ENCODE measurements at regions not wholly inside any gene's neighbourhood (a gene's known extent, or its start where the extent isn't known, plus 50 kb on each side); places are given as distances from the start of the nearest gene placed in this dataset.

DNA sequence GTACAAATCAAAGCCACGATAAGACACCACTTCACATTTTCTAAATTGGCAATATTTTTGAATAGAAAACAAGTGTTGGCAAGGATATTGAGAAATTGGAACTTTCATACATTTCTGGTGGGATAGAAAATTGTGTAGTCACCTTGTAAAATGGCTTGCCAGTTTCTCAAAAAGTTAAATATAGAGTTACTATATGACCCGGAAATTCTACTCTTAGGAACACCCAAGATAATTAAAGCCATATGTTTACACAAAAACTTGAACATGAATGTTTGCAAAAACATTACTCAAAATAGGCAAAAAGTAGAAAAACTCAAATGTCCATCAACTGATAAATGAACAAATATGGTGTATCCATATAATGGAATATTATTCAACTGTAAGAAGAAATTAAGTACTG is 552.5 kb downstream of the TBC1D4 start (continued):
- TF ChIP-seq, protein P1, sequence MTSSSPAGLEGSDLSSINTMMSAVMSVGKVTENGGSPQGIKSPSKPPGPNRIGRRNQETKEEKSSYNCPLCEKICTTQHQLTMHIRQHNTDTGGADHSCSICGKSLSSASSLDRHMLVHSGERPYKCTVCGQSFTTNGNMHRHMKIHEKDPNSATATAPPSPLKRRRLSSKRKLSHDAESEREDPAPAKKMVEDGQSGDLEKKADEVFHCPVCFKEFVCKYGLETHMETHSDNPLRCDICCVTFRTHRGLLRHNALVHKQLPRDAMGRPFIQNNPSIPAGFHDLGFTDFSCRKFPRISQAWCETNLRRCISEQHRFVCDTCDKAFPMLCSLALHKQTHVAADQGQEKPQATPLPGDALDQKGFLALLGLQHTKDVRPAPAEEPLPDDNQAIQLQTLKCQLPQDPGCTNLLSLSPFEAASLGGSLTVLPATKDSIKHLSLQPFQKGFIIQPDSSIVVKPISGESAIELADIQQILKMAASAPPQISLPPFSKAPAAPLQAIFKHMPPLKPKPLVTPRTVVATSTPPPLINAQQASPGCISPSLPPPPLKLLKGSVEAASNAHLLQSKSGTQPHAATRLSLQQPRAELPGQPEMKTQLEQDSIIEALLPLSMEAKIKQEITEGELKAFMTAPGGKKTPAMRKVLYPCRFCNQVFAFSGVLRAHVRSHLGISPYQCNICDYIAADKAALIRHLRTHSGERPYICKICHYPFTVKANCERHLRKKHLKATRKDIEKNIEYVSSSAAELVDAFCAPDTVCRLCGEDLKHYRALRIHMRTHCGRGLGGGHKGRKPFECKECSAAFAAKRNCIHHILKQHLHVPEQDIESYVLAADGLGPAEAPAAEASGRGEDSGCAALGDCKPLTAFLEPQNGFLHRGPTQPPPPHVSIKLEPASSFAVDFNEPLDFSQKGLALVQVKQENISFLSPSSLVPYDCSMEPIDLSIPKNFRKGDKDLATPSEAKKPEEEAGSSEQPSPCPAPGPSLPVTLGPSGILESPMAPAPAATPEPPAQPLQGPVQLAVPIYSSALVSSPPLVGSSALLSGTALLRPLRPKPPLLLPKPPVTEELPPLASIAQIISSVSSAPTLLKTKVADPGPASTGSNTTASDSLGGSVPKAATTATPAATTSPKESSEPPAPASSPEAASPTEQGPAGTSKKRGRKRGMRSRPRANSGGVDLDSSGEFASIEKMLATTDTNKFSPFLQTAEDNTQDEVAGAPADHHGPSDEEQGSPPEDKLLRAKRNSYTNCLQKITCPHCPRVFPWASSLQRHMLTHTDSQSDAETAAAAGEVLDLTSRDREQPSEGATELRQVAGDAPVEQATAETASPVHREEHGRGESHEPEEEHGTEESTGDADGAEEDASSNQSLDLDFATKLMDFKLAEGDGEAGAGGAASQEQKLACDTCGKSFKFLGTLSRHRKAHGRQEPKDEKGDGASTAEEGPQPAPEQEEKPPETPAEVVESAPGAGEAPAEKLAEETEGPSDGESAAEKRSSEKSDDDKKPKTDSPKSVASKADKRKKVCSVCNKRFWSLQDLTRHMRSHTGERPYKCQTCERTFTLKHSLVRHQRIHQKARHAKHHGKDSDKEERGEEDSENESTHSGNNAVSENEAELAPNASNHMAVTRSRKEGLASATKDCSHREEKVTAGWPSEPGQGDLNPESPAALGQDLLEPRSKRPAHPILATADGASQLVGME (CRISPR knock-in tag; IDR thresholded peaks at IDR 0.05) = no peak
- TF ChIP-seq STAT5B (CRISPR knock-in tag; IDR thresholded peaks at IDR 0.05) (no peak), ZBTB7A (IDR thresholded peaks at IDR 0.05; ENCODE audit: borderline replicate concordance, control insufficient read depth, low read depth, low read length) (no peak), PHF8 (IDR thresholded peaks at IDR 0.05; ENCODE audit: borderline replicate concordance, low read length) (no peak), MAZ (CRISPR knock-in tag; conservative IDR thresholded peaks at IDR 0.05 in 1 of 2, IDR thresholded peaks at IDR 0.05 in 1 of 2) (no peak)
- TF ChIP-seq, protein P2, sequence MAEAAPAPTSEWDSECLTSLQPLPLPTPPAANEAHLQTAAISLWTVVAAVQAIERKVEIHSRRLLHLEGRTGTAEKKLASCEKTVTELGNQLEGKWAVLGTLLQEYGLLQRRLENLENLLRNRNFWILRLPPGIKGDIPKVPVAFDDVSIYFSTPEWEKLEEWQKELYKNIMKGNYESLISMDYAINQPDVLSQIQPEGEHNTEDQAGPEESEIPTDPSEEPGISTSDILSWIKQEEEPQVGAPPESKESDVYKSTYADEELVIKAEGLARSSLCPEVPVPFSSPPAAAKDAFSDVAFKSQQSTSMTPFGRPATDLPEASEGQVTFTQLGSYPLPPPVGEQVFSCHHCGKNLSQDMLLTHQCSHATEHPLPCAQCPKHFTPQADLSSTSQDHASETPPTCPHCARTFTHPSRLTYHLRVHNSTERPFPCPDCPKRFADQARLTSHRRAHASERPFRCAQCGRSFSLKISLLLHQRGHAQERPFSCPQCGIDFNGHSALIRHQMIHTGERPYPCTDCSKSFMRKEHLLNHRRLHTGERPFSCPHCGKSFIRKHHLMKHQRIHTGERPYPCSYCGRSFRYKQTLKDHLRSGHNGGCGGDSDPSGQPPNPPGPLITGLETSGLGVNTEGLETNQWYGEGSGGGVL (CRISPR knock-in tag; IDR thresholded peaks at IDR 0.05) = no peak

All from K562 (cell line).